Effector memory CD8-positive, alpha-beta T cell (primary cell): ENCODE measurements at regions not wholly inside any gene's neighbourhood (a gene's known extent, or its start where the extent isn't known, plus 50 kb on each side); places are given as distances from the start of the nearest gene placed in this dataset.

Experiments used
- ATAC-seq: fragments of 150-1000 bp; cut with Tn5 transposase; replicated peaks from 2 replicates; pipeline ENCODE4 v1.10.0; 2021; ENCODE audit warnings: mild to moderate bottlenecking, moderate library complexity
- DNase-seq, 3 experiments: peaks; one replicate each; pipeline ENCODE4 v3.0.0; 2021
- H3K27ac Mint-ChIP-seq, 2 donors: one replicate each; pipeline ENCODE4 v1.8.0; 2022; ENCODE audit warnings: mild to moderate bottlenecking in 2 of 2, mixed read lengths in 2 of 2, moderate library complexity in 2 of 2
- H3K27me3 Mint-ChIP-seq, 2 donors: one replicate each; pipeline ENCODE4 v1.8.0; 2022; ENCODE audit warnings: mixed read lengths in 2 of 2
- H3K36me3 Mint-ChIP-seq: one replicate; pipeline ENCODE4 v1.8.0; 2022; ENCODE audit warnings: mild to moderate bottlenecking, moderate library complexity, mixed read lengths; ENCODE audit not compliant: insufficient read depth
- H3K4me1 Mint-ChIP-seq, 2 donors: one replicate each; pipeline ENCODE4 v1.8.0; 2022; ENCODE audit warnings: low read depth in 2 of 2, mixed read lengths in 2 of 2
- H3K4me3 Mint-ChIP-seq, 2 donors: one replicate each; pipeline ENCODE4 v1.8.0; 2022; ENCODE audit warnings: mild to moderate bottlenecking in 2 of 2, mixed read lengths in 2 of 2, moderate library complexity in 2 of 2
- H3K9me3 Mint-ChIP-seq, 2 donors: one replicate each; pipeline ENCODE4 v1.8.0; 2022; ENCODE audit warnings: mixed read lengths in 2 of 2

DNA sequence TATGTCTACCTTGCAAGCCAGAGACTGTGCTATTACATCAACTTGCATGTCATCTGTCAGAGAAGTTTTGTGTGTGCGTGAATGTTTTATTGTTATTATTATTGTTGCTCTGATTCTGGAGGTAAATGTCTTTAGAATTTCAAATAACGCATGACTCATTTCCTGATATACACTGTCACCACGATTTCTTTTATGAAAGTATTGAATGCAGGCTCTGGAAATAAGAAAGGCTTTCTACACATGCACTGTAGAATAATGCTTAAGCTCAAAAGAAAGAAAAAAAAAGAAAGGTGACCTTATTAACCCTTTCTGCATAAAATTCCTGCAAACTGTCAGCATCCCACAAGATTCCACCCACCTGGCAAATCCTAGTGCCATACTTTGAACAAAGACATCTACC lies 632.9 kb downstream of the ZNF674 start:
- H3K9me3 Mint-ChIP-seq = no peaks in the 10 kb centered on the region
- DNase-seq (no peak), ATAC-seq (no peak)
- H3K4me1 Mint-ChIP-seq = no peaks in the 10 kb centered on the region
- no peaks in the 10 kb centered on the region for H3K36me3 Mint-ChIP-seq
- H3K27ac Mint-ChIP-seq = no peak overlapping the region
- H3K27me3 Mint-ChIP-seq = no peaks in the 10 kb centered on the region
- H3K4me3 Mint-ChIP-seq = no peak overlapping the region

DNA sequence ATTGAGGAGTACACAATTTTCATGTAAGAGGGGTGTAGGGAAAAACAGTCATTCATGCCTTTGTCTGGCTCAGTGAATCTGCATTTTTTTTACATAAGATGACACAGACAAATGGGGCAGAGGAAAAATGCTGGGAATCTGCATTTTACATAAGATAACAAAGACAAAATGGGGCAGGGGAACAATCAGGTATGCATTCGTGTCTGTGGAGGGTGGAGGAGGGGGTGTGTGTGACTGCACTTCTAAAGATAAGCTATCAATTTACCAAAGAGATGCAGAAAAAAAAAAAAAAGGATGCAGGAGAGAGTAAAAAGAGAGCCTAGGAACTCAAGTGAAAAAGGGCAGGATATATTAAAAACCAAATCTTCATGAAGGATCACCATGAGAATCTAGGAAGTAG lies 637.4 kb downstream of the ZNF674 start:
- Mint-ChIP-seq H3K36me3 (no peaks in the 10 kb centered on the region), H3K9me3 (no peaks in the 10 kb centered on the region), H3K4me1 (no peaks in the 10 kb centered on the region), H3K4me3 (no peak overlapping the region), H3K27me3 (no peaks in the 10 kb centered on the region), H3K27ac (no peak overlapping the region)
- DNase-seq = no peak
- no peak for ATAC-seq

DNA sequence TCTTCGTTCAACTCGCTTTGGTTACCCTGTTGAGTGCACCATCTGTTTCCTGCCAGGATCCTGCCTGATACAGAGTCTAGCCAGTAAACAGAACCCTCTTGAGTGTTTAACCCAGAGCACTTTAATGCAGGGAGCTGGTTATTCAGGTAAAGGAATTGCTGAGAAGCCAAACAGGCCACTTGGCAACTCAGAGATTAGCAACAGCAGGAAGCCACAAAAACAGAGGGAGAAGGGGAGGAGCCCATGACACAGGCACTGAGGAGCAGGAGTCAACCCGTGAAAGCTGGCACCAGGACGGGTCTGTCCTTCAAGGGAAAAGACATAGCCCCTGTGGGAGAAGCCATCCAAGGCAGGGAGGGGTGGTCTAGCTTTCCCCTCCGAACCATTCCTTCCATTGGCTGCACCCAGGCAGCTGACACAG lies 641.4 kb downstream of the ZNF674 start:
- Mint-ChIP-seq H3K36me3 (no peaks in the 10 kb centered on the region), H3K4me3 (no peak overlapping the region), H3K27ac (no peak overlapping the region), H3K4me1 (no peaks in the 10 kb centered on the region), H3K27me3 (peaks cover 0 to 20% of the 10 kb centered on the region in 2 donors), H3K9me3 (no peaks in the 10 kb centered on the region)
- no peak for DNase-seq
- no peak for ATAC-seq

DNA sequence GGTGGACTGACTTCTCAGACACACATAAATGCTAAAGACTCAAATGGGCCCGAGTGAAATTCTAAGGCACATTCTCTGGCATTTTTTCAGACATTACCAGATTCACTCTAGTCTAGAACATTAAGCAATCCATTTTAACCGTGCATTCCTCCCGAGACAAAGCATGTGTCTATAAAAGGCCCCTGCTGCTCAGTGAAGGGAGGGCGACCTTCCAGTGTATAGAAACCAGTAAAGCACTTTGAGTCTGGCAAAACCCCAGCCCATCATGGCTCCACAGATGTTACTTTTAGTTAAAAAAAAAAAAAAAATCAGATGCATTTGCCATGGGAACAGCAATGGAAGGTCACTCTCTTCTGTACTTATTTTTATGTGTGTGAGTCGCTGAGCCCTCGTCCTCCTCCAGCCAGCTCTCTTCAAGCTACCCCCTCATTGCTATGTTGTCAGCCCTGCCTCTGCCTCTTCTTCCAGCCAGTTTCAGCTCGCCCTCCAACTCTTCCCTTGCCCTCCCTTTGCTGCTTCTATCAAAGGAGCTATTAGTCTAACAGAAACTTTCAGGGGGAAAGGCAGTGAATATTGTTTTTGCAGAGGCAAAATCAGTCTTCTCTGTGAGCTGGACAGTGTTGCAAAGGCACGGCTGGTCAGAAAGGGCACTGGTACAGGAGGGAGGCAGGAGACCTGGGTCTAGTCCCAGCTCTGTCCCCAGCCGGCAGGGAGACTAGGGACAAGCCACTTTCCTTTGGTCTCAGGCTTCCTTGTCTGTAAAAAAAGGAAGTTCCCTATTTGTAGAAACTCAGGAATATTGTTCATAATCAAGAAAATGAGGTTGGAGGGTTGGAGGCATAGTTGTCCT lies 644.2 kb downstream of the ZNF674 start:
- no peak overlapping the region for H3K27ac Mint-ChIP-seq
- H3K4me3 Mint-ChIP-seq = no peak overlapping the region
- no peak for DNase-seq
- H3K9me3 Mint-ChIP-seq = no peaks in the 10 kb centered on the region
- peaks cover 0 to 20% of the 10 kb centered on the region in 2 donors for H3K27me3 Mint-ChIP-seq
- no peaks in the 10 kb centered on the region for H3K4me1 Mint-ChIP-seq
- H3K36me3 Mint-ChIP-seq = no peaks in the 10 kb centered on the region
- ATAC-seq = no peak

DNA sequence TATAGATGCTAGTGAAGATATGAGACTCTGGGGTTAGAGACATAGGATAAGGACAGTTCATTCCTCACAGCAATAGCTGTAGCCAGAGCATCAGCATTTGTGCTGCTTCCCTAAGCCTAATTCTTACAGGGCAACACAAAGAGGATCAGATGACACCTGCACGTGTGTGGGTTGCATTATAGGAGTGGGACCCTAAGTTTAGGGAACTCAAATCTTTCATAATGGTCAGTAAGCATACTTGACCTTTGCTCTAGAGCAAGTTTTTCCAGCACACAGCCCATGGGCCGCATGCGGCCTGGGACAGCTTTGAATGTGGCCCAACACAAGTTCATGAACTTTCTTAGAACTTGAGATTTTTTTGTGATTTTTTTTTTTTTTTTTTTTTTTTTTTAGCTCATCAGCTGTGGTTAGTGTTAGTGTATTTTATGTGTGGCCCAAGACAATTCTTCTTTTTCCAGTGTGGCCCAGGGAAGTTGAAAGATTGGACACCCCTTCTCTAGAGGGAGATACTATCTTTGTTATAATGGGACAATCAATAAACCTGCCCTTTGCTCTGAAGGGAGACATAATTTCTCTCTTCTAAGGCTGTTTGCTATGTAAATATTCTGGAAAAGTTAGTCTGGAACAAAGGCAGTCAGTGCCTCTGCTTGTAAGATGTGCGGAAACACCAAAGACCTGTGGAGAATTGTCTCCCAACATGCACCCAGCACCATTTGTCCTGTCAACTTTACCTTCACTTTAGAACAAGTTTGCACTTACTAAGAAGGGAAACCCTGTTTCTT lies 650.2 kb downstream of the ZNF674 start:
- H3K27ac Mint-ChIP-seq = no peak overlapping the region

DNA sequence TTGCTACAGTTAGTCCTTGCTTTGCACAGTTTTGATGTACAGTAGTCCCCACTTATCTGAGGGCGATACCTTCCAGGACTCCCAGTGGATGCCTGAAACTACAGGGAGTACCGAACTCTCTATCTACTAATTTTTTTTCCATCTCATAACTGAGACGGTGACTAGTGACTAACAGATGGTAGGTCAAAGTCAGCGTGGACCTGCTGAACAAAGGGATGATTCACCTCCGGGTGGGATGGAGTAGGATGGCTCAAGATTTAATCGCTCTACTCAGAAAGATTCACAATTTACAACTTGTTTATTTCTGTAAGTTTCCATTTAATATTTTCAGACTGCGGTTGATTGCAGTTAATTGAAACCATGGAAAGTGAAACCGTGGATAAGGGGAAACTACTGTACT lies 655.8 kb downstream of the ZNF674 start:
- H3K4me3 Mint-ChIP-seq = no peak overlapping the region
- H3K27ac Mint-ChIP-seq = no peak overlapping the region
- DNase-seq = no peak
- H3K36me3 Mint-ChIP-seq = no peaks in the 10 kb centered on the region
- no peaks in the 10 kb centered on the region for H3K27me3 Mint-ChIP-seq
- no peak for ATAC-seq
- H3K9me3 Mint-ChIP-seq = no peaks in the 10 kb centered on the region
- no peaks in the 10 kb centered on the region for H3K4me1 Mint-ChIP-seq

More for the DNA sequence above, 650.2 kb downstream of the ZNF674 start:
- Mint-ChIP-seq H3K4me3 (no peak overlapping the region), H3K9me3 (no peaks in the 10 kb centered on the region), H3K4me1 (no peaks in the 10 kb centered on the region), H3K27me3 (peaks cover 0 to 12% of the 10 kb centered on the region in 2 donors), H3K36me3 (no peaks in the 10 kb centered on the region)
- ATAC-seq = no peak
- no peak for DNase-seq

DNA sequence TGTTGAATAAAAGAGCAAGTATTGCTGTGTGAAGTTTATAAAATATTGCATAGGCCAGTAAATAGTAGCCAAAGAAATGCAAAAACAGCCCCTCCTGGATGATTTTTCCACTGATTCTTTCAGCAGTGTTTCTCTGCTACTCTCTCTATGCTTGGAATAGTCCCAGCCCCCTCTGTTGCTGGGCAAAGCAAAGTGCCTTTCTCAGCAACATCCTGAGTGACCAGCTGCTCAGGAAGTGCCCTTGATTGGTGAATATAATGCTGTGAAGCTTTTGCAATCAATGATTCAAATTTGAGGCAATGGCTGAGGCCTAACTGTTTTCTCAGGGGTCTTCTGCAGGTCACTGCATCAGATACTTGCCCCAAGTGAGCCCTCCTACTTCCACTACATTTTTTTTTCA lies 656.7 kb downstream of the ZNF674 start:
- DNase-seq = no peak
- no peak overlapping the region for H3K27ac Mint-ChIP-seq

DNA sequence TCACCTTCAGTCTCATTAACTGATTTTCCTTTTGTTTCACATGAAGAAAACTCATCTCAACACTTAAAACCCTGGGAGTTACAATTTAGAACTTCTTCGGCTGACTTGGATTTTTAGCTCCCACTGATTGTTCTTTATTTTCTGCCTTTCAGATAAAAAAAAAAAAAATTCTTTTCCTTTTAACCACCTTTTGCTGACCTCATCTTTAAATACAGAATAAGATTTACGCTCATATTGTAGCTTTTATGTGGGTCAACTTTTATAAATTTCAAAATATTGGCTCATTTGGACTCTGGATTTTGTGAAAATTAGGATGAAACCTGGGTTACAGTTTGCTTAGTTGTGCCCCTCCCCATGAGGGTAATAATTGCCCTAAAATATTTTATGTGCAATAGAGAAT lies 659.3 kb downstream of the ZNF674 start:
- no peak for DNase-seq

More for the DNA sequence above, 656.7 kb downstream of the ZNF674 start:
- H3K4me3 Mint-ChIP-seq = no peak overlapping the region
- no peaks in the 10 kb centered on the region for H3K36me3 Mint-ChIP-seq
- no peaks in the 10 kb centered on the region for H3K4me1 Mint-ChIP-seq
- no peak for ATAC-seq
- H3K27me3 Mint-ChIP-seq = no peaks in the 10 kb centered on the region
- H3K9me3 Mint-ChIP-seq = no peaks in the 10 kb centered on the region

DNA sequence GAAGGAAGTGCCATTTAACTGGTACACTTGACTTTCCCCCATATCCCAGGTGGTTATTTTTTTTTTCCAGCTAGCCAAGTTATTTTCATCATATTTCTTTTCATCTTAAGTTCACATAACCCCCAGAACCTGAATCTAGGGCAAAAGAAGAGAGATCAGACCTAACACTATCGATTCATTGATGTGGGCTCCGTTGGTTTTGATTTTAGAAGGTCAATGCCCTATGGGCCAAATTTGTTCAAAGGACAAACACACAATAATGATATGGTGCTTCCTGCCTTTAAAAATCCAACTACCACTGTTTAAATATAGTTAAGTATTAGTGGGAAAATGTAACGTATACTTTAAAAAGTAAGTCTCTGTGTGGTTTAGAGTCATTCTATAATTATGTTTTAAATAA lies 665.7 kb downstream of the ZNF674 start:
- H3K27me3 Mint-ChIP-seq = no peaks in the 10 kb centered on the region
- ATAC-seq (no peak), DNase-seq (no peak)
- H3K4me3 Mint-ChIP-seq = no peak overlapping the region
- H3K4me1 Mint-ChIP-seq = no peaks in the 10 kb centered on the region
- no peak overlapping the region for H3K27ac Mint-ChIP-seq
- H3K36me3 Mint-ChIP-seq = no peaks in the 10 kb centered on the region
- H3K9me3 Mint-ChIP-seq = no peaks in the 10 kb centered on the region

More for the DNA sequence above, 659.3 kb downstream of the ZNF674 start:
- Mint-ChIP-seq H3K27ac (no peak overlapping the region), H3K9me3 (no peaks in the 10 kb centered on the region), H3K36me3 (no peaks in the 10 kb centered on the region), H3K4me3 (no peak overlapping the region), H3K27me3 (no peaks in the 10 kb centered on the region), H3K4me1 (no peaks in the 10 kb centered on the region)
- no peak for ATAC-seq

DNA sequence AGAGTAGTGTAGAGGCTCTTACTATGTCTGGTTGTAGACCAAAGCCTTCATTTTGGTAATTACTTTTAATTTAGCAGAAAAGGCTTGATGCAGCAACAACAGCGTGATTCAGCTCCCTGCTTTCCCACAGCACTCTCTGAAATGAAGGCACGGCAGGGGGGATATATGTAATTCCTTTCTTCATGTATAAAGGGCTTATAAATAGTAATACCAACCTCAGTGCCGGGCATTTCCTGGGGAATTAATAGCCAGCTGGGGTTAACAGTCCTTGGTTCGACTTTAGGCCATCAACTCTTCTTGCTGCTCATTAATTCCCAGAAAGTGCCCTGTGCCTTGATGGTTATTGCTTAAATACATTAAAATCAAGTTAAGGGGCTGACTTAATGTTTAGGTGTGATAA lies 669.0 kb downstream of the ZNF674 start:
- Mint-ChIP-seq H3K4me3 (no peak overlapping the region), H3K9me3 (no peaks in the 10 kb centered on the region), H3K27ac (no peak overlapping the region), H3K27me3 (no peaks in the 10 kb centered on the region), H3K36me3 (no peaks in the 10 kb centered on the region), H3K4me1 (peaks cover 8 to 13% of the 10 kb centered on the region in 2 donors)
- DNase-seq (no peak), ATAC-seq (no peak)

DNA sequence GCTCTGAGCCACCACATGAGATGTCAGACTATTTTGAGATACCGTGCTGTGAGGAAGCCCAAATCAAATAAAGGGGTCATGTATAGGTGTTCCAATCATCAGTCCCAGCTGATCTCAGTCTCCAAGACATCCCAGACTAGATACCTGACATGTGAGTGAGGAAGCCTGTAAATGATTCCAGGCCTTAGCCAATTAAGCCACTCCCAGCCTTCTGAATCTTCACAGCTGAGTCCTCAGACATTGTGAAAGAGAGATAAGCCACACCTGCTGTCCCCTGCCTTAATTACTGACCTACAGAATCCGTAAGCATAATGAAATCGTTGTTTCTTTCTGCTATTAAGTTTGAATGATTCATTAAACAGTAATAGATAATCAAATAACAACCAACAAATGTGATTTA lies 671.4 kb downstream of the ZNF674 start:
- ATAC-seq (no peak), DNase-seq (no peak)
- Mint-ChIP-seq H3K4me3 (no peak overlapping the region), H3K9me3 (no peaks in the 10 kb centered on the region), H3K4me1 (peaks cover 8 to 13% of the 10 kb centered on the region in 2 donors), H3K27ac (no peak overlapping the region), H3K36me3 (no peaks in the 10 kb centered on the region), H3K27me3 (no peaks in the 10 kb centered on the region)

DNA sequence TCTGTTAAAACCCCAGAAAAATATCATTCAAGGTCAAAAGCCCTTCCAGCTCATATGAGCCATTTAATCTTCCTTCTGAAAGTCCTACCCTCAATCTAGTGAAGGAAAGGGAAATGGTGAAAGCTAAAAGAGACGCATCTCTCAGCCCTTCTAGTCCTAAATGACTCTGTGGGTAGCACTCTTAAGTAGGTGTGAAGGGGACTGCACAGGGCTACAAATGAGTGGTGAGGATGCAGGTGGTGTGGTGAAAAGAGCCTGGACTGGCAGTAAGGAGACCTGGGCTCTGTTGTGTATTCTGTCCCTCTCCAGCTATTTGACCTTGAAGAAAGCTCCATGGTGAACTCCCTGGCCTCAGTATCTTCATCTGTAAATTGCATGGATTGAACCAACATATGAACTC lies 671.8 kb upstream of the DIPK2B start:
- peak; percentile 76 for ATAC-seq
- Mint-ChIP-seq H3K4me3 (peak overlapping the region in 1 of 2 donors; percentile 45), H3K4me1 (peaks cover 8 to 13% of the 10 kb centered on the region in 2 donors), H3K27me3 (no peaks in the 10 kb centered on the region), H3K36me3 (no peaks in the 10 kb centered on the region), H3K27ac (peak overlapping the region in 1 of 2 donors; percentile 87), H3K9me3 (no peaks in the 10 kb centered on the region)
- no peak for DNase-seq

DNA sequence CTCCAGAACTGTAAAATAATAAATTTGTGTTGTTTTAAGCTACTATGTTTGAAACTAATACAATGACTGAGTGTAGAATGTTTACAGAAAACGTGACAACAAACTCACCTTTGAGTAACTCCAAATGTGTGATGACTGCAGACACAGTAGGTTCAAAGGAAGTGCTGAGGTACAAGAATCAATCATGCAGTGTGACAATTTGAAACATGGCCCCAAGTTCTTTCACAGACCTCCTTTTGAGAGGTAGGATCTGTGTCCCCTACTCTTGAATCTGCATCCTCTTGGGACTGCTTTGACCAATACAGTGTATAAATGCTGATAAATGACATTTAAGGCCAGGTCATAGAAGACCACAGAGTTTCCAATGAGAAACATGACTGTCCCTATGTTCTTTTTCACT lies 667.7 kb upstream of the DIPK2B start:
- ATAC-seq (no peak), DNase-seq (no peak)
- Mint-ChIP-seq H3K27me3 (no peaks in the 10 kb centered on the region), H3K4me1 (peaks cover 8 to 13% of the 10 kb centered on the region in 2 donors), H3K27ac (no peak overlapping the region), H3K4me3 (no peak overlapping the region), H3K36me3 (no peaks in the 10 kb centered on the region), H3K9me3 (no peaks in the 10 kb centered on the region)

DNA sequence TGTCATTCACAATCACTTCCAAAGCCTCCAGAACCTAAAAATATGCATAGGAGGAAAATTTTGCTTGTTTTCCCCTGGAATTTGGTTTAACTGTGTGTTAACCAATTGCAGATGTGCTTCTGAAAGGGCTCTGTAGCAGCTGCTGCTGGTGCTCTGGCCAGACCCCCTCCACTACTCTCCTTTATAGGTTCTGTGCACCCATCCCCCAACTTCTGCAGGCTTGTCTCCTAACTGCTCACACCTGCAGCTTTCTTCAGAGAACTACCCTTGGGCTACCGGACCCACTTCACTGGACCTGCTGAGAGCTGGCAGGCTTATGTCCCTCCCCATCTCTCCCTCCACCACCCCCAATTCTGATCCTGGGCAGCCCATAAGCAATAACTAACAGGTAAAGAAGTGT lies 662.1 kb upstream of the DIPK2B start:
- Mint-ChIP-seq H3K36me3 (no peaks in the 10 kb centered on the region), H3K27ac (no peak overlapping the region), H3K4me3 (no peak overlapping the region), H3K27me3 (no peaks in the 10 kb centered on the region), H3K9me3 (no peaks in the 10 kb centered on the region), H3K4me1 (no peaks in the 10 kb centered on the region)
- ATAC-seq (no peak), DNase-seq (no peak)
